ENCODE measurements at regions not wholly inside any gene's neighbourhood (a gene's known extent, or its start where the extent isn't known, plus 50 kb on each side); places are given as distances from the start of the nearest gene placed in this dataset.

- H3K18ac ChIP-seq (ENCODE audit: low read depth, low read length): no peak overlapping the region
- H3K56ac ChIP-seq (ENCODE audit: extremely low read depth, insufficient read depth, low read length): no peak overlapping the region
- no peak overlapping the region for H4K8ac ChIP-seq (ENCODE audit: low read depth in 2 of 2, low read length in 2 of 2)
- H2BK20ac ChIP-seq (ENCODE audit: low read depth, low read length): no peak overlapping the region
- WGBS, 2 experiments (ENCODE audit: extremely low coverage in 2 of 2, insufficient read length in 1 of 2): no CpG with 5 or more reads among the region's 2 CpGs
- no peaks in the 10 kb centered on the region for H4K20me1 ChIP-seq (ENCODE audit: insufficient read depth, low read length)
- no peaks in the 10 kb centered on the region for H3K9me1 ChIP-seq (ENCODE audit: insufficient read depth, low read length)
- ChIA-PET CTCF (no interaction called here), POLR2A (ENCODE audit: unreplicated experiment) (no interaction called here)
- no TSS peak for BruUV-seq (replicated peaks)
- no peaks in the 10 kb centered on the region for H3K27me3 ChIP-seq (ENCODE audit: control insufficient read depth, insufficient read depth, low read length)
- in situ Hi-C loops (cut with MboI; ENCODE audit: low sequenced_read_pairs): no loop called here
- H3K27ac ChIP-seq (ENCODE audit: insufficient read depth, low read length): no peak overlapping the region
- TF ChIP-seq USF2 (IDR thresholded peaks at IDR 0.05; ENCODE audit: low read depth, low read length): no peak
- no peak for TF ChIP-seq RFX5 (IDR thresholded peaks at IDR 0.05; ENCODE audit: low read depth, low read length)
- no peak for TF ChIP-seq FOS (IDR thresholded peaks at IDR 0.05; ENCODE audit: low read depth, low read length)
- no peak for TF ChIP-seq RAD21 (IDR thresholded peaks at IDR 0.05; ENCODE audit: low read length)
- no peak for TF ChIP-seq CHD1 (IDR thresholded peaks at IDR 0.05; ENCODE audit: low read depth, low read length)
- TF ChIP-seq MXI1 (IDR thresholded peaks at IDR 0.05; ENCODE audit: borderline replicate concordance, low read depth, low read length): no peak
- no peak for TF ChIP-seq MAFK (IDR thresholded peaks at IDR 0.05; ENCODE audit: low read depth, low read length)
- no peak for TF ChIP-seq SMC3 (IDR thresholded peaks at IDR 0.05; ENCODE audit: low read depth, low read length)
- no peak for TF ChIP-seq MAZ (IDR thresholded peaks at IDR 0.05; ENCODE audit: borderline replicate concordance, low read depth, low read length)
- TF ChIP-seq CTCF (conservative IDR thresholded peaks at IDR 0.05; ENCODE audit: low read depth, low read length): no peak
- no peak for TF ChIP-seq POLR2A (IDR thresholded peaks at IDR 0.05; ENCODE audit: low read depth, low read length)
- no peak for TF ChIP-seq RCOR1 (IDR thresholded peaks at IDR 0.05; ENCODE audit: insufficient replicate concordance, low read length)
- TF ChIP-seq NFE2L2 (IDR thresholded peaks at IDR 0.05; ENCODE audit: low read depth, low read length): no peak
- TF ChIP-seq ELK1 (IDR thresholded peaks at IDR 0.05; ENCODE audit: borderline replicate concordance, low read depth, low read length): no peak
- TF ChIP-seq BHLHE40 (IDR thresholded peaks at IDR 0.05; ENCODE audit: low read depth, low read length): no peak
- no peaks in the 10 kb centered on the region for H3K4me1 ChIP-seq (ENCODE audit: control insufficient read depth, insufficient read depth, low read length)
- H2AK5ac ChIP-seq (ENCODE audit: low read depth, low read length): no peak overlapping the region
- H3K14ac ChIP-seq (replicated peaks; ENCODE audit: low read depth, low read length): no peak overlapping the region
- no peaks in the 10 kb centered on the region for H3K36me3 ChIP-seq (ENCODE audit: control insufficient read depth, insufficient read depth, low read length)
- no peak overlapping the region for H2BK5ac ChIP-seq (ENCODE audit: low read depth, low read length, poor library complexity, severe bottlenecking)
- no peak overlapping the region for H2BK15ac ChIP-seq (ENCODE audit: low read depth, low read length)
- no peak overlapping the region for H3K4me2 ChIP-seq (ENCODE audit: low read depth, low read length)
- H3K23ac ChIP-seq (ENCODE audit: low read depth, low read length): no peak overlapping the region
- intact Hi-C loops (cut with micrococcal nuclease): no loop called here
- H2AK9ac ChIP-seq (replicated peaks; ENCODE audit: low read depth, low read length, poor library complexity): no peak overlapping the region
- no peak for DNase-seq
- no peaks in the 10 kb centered on the region for H3K79me1 ChIP-seq (ENCODE audit: low read depth in 1 of 2, low read length in 2 of 2)
- no peak overlapping the region for H4K91ac ChIP-seq (ENCODE audit: insufficient read depth, low read depth, low read length)
- no peak overlapping the region for H3K4me3 ChIP-seq (ENCODE audit: insufficient read depth, low read depth, low read length)
- H2BK120ac ChIP-seq (ENCODE audit: low read depth, low read length): no peak overlapping the region
- no peak overlapping the region for H3K9ac ChIP-seq (ENCODE audit: low read depth, low read length)
- H4K5ac ChIP-seq (ENCODE audit: low read depth, low read length): no peak overlapping the region
- no peak for ATAC-seq (ENCODE audit: low read depth)
- H3K4ac ChIP-seq (ENCODE audit: low read depth, low read length): no peak overlapping the region
- H3K9me3 ChIP-seq (ENCODE audit: control insufficient read depth, insufficient read depth, low read length): peaks cover 3% of the 10 kb centered on the region; the same call in 1 of the 2 replicates
- dilution Hi-C loops (cut with HindIII; ENCODE audit: low sequenced_read_pairs, unreplicated experiment): no loop called here
- no peak overlapping the region for H2AFZ ChIP-seq (replicated peaks; ENCODE audit: low read length, poor library complexity)
Observed at GRCh38 chr20:52814371-52814770, 157.8 kb upstream of the TSHZ2 start.

All from IMR-90 (cell line).